Hypothalamus (tissue), 51 donors: ENCODE measurements at regions not wholly inside any gene's neighbourhood (a gene's known extent, or its start where the extent isn't known, plus 50 kb on each side); places are given as distances from the start of the nearest gene placed in this dataset.

Experiments used
- DNase-seq, 51 donors: peaks; one replicate each; lab custom pipeline; 2025; lab: John Stamatoyannopoulos, UW

DNA sequence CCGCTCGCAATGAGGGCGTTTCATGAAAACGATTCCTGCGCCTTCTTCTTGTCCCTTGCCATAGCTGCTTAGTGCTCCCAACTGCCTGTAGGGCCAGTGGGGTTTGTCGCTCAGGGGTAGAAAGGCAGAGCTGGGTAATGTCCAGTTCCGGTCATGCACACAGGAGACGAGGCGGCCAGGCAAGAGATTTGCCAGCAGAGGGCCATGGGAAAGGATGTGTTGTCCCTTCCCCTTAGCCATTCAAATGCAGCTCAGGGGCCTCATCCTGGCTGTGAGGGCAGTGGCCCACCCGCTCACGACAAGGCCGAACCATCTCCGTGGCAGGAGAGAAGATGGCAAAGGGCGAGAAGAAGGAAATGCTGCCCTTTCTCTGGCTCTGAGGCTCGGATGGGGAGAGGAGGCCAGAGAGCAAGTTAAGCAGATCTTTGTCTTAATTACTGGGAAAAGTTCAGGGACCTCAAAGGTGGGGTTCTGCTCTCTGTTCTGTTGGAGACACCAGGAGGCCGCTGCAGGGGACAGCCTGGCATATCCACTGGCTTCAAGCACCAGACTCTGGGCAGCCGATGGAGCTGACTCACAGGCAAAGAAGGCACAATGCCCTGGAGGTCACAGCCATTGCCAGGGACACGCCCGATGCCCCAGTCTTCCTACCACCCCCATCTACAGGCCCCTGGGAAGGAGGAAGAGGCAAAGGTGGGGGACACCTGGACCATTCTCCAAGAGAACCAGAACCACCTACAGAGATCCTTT lies 534.8 kb upstream of the MGMT start:
- DNase-seq, result no peak

DNA sequence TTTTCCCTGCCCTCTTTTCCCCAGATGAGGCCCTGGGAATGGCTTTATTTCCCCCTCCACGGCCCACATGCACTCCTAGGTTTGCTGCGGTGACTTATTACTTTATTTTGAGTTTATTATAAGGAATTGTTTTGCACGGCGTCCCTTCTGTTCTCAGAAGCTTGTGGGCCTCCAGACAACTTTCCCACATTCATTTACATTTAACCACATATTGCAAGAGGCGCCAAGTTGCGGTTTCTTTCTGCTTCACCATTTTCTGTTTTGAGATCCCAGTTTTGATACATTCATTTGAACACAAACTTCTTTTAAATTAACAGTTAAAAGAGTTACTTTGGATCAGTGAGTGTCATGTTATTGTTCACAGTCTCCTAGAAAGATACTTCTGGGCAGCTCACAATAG lies 532.5 kb upstream of the MGMT start:
- DNase-seq, result no peak

DNA sequence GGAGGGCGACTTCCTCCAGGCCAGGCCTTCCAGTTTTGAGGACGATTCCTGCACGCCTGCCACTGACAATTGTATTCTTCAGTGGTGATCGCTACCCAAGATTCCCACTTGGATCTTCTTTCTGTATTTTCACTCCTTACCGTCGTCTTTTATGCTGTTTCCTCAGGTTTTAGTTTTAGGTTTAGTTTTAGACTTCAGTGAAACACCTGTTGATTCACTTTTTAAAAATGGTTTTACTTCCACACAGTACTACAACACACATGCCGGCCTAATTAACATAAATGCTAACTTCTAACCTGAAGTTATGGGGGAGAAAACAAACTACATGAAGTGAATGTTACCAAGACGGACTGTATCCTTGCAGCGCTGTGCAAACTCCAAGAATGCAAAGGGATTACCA lies 530.6 kb upstream of the MGMT start:
- no peak for DNase-seq

DNA sequence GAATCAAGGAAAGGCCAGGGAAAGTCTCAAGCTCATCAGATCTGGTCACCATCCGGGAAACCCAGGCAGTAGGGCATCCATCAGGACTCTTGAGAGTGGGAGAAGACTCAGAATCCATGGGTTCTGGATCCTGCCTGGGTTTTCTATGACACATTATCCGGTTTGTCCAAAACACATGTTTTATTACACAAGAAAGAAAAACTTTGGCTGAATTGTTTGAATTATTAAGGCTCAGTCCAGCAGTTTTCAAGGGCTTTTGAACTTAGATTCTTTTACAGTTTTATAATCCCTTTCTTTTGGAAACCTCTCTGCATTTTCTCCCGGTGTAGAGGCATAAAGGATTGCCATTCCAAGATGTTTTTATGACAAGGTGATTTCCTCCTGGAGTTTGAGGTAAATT lies 528.5 kb upstream of the MGMT start:
- DNase-seq, result no peak

DNA sequence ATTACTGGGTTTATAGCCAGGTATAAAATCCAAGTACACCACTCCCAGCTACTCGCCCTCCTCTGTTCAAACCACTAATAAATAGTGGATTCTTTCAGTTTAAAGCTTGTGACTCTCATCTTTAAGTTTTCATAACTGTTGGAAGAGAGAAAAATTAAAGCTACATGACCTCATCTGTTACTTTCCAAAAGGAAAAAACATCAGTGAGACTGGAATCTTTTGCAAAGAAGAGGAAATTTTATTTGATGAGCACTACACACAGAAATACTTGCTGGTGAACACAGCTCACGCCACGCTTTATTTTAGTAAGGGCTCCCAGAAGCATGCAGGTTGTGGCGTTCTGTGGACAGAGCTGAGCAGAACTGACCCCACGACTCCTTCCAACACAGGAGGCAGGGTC lies 527.0 kb upstream of the MGMT start:
- no peak for DNase-seq

GRCh38 chr10:128943111-128943510 lies 523.9 kb upstream of the MGMT start:
- peak in 7 of 51 donors; percentile 7 to 64 (median 22) for DNase-seq

DNA sequence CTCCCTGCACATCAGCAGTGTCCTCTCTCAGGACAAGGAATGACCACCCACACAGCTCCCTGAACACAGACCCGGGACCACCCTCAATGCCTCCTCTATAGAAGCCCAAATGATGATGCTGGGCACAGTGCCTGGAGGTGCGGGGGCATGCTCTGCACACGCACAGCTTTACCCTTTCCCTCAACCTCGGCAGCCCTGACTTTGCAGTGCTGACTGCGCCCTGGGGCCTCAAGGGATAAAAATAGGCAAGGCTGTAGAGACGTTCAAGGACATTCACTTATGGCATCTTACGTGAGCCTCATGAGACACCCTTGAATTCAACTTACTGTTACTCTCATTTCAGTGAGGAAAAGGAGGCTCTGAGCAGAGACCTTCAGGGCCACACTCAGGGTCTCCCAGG lies 521.6 kb upstream of the MGMT start:
- no peak for DNase-seq

- no peak for DNase-seq
These were observed 516.7 kb upstream of the MGMT start for GRCh38 chr10:128950159-128950915.

GRCh38 chr10:128950916-128951275 lies 516.1 kb upstream of the MGMT start:
- no peak for DNase-seq

- no peak for DNase-seq
These were observed 514.2 kb upstream of the MGMT start for GRCh38 chr10:128952856-128953255.

- no peak for DNase-seq
These were observed 510.9 kb upstream of the MGMT start for GRCh38 chr10:128956149-128956548.

DNA sequence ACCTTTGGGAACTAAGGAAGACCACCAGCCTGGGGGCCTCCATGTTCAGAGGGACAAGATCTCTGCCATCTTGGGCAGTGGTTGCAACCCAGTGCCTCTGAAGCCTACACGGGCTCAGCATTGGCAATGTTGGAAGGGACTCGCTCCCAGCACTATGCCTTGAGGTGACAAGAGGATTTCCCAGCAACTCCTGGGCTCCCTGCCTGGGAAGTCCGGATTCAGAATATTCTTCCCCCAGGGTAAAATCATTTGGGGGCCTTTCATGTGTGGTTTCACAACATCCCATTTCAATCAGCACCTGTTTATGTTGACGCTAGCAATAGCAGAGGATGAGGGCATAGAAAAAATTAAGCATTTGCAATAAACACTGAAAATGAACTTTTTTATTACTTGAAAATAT lies 509.8 kb upstream of the MGMT start:
- no peak for DNase-seq

- DNase-seq, result no peak
These were observed 508.0 kb upstream of the MGMT start for GRCh38 chr10:128958834-128959690.

GRCh38 chr10:128959746-128960145 lies 507.3 kb upstream of the MGMT start:
- no peak for DNase-seq

- no peak for DNase-seq
These were observed 506.5 kb upstream of the MGMT start for GRCh38 chr10:128960517-128960916.

DNA sequence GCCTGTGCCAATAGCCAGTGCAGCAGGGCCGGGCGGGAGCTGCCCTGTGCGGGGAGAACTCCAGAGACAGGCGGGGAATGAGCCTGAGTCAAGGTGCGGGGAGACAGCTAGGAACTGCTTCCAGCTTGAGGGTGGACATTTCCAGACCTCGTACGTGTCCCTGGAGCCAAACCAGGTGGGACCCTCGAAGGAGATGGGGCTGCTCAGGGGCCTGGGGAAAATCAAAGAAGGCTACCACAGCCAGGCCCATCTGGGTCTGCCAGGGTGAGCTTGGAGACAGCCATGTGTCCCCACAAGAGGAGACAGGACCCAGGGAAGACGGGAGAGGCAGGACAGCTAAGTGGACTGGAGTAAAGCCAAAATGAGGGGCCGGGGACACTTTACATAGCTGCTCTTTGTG lies 504.9 kb upstream of the MGMT start:
- DNase-seq, result no peak

GRCh38 chr10:128963211-128964099 lies 503.6 kb upstream of the MGMT start:
- peak in 1 of 51 donors; percentile 39 for DNase-seq

GRCh38 chr10:128964100-128964403 lies 503.0 kb upstream of the MGMT start:
- no peak for DNase-seq

- DNase-seq, result no peak
These were observed 498.9 kb upstream of the MGMT start for GRCh38 chr10:128967980-128968756.

DNA sequence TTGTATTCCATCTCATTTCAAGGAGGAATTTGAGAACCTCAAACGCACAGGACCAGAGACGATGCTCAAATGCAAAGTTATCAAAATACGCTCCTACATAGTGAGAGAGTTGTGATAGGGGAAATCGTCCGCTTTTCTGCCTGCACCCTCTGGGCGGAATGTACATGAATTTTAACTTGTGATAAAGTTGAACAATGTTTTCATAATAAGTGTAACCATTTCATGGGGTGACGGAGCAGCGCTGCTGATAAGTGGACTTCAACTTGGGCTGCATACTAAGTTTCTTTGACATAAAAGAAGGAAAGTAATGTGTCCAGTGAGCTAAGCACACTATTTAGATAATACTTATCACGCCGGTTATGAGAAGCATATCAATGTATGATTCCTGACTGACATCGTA lies 497.5 kb upstream of the MGMT start:
- DNase-seq, result no peak
